IPS-15b (cell line): ENCODE measurements at regions not wholly inside any gene's neighbourhood (a gene's known extent, or its start where the extent isn't known, plus 50 kb on each side); places are given as distances from the start of the nearest gene placed in this dataset.
"Not testable (repeated sequence)": the region's sequence is repeated elsewhere in the genome, so short reads cannot be mapped to it uniquely, and the experiment has no call there.

ENCODE experiments used
- H3K27me3 ChIP-seq: one replicate; pipeline ENCODE4 v1.6.1; 2013; ENCODE audit warnings: low read length; ENCODE audit not compliant: control insufficient read depth, insufficient read depth
- H3K36me3 ChIP-seq: one replicate; pipeline ENCODE4 v1.6.1; 2013; ENCODE audit warnings: low read length; ENCODE audit not compliant: control insufficient read depth, insufficient read depth
- H3K4me1 ChIP-seq: one replicate; pipeline ENCODE4 v1.6.1; 2013; ENCODE audit warnings: mild to moderate bottlenecking, low read length; ENCODE audit not compliant: control insufficient read depth, insufficient read depth
- H3K4me3 ChIP-seq: one replicate; pipeline ENCODE4 v1.5.1; 2013; ENCODE audit warnings: low read depth, low read length
- H3K9ac ChIP-seq: one replicate; pipeline ENCODE4 v1.6.1; 2013; ENCODE audit warnings: low read depth, mild to moderate bottlenecking, low read length
- H3K9me3 ChIP-seq: one replicate; pipeline ENCODE4 v1.6.1; 2013; ENCODE audit warnings: mild to moderate bottlenecking, low read length; ENCODE audit not compliant: control insufficient read depth, insufficient read depth

DNA sequence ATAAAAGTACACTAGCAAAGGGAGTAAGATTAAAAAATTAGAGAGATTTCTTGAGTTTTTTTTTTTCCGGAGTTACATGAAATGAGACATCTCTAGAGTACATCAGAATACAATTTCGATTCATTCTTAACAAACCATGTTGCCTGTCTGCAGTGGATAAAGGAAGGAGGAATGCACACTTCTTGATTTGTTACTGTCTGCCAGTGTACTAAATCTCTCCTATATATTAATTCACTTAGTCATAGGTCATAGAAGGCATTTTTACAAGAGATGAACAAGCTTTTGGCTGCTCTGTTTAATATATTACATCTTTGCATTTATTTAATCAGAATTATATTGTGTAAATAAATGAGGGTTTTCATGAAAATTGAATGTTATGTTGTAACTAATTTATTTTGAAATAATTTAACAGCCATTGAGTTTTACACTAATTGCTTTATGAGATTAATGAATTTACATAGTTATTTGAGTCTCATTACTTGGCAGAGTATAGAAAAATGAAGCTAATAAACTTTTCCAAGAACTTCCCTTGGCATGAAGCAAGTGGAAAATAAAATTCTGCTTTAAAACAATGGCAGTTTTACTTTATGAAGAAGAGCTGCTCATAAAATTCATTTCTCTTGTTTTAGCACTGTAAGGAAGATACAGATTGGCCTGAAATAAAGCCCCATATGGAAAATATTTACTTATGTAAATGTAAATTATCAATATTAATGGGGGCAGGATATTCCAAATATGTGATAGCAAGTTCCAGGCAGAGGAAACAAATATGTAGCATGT lies 1284.7 kb downstream of the BRINP3 start:
- Histone ChIP-seq H3K9ac (no peak overlapping the region), H3K27me3 (no peaks in the 10 kb centered on the region), H3K4me1 (no peaks in the 10 kb centered on the region), H3K36me3 (no peaks in the 10 kb centered on the region), H3K4me3 (no peak overlapping the region), H3K9me3 (no peaks in the 10 kb centered on the region)

DNA sequence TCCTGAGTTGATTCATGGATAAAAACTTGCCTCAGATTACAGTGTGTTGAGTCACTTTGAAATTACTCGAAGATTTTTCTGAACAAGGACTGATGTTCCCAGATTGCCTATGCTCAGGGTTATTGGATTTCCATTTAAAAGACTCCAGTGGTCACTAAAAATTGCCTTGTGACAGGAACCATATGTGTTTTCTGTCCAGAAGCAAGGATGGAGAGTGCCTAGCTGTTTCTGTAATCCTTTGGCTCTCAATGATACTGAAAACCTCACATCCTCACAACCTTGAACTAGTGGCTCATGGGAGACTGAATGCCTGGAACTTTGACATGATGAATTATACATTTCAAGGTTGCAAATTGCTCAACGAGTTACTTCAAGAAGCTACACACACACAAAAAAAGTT lies 1271.8 kb downstream of the BRINP3 start:
- no peak overlapping the region for H3K9ac ChIP-seq
- H3K27me3 ChIP-seq: no peaks in the 10 kb centered on the region
- no peak overlapping the region for H3K4me3 ChIP-seq
- no peaks in the 10 kb centered on the region for H3K36me3 ChIP-seq
- no peaks in the 10 kb centered on the region for H3K4me1 ChIP-seq
- no peaks in the 10 kb centered on the region for H3K9me3 ChIP-seq

DNA sequence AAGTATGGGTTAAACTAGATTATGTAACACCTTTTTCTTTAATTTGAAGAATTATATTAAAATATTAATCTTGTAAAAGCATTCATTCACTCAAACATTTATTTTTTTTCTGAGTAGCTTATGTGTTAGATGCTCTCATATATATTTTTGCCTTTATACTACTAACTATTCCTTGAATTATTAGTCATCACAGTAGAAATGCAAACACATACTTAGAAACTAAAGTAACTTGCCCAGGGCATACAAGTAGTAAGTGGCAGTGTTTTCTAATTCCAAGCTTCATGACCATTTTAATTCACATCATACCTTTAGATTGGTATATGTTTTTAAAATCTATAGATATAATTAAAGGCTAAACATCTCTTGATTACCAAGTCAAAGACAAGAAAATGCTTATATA lies 1271.0 kb downstream of the BRINP3 start:
- Histone ChIP-seq H3K27me3 (no peaks in the 10 kb centered on the region), H3K4me1 (no peaks in the 10 kb centered on the region), H3K36me3 (no peaks in the 10 kb centered on the region), H3K4me3 (no peak overlapping the region), H3K9ac (no peak overlapping the region), H3K9me3 (no peaks in the 10 kb centered on the region)

DNA sequence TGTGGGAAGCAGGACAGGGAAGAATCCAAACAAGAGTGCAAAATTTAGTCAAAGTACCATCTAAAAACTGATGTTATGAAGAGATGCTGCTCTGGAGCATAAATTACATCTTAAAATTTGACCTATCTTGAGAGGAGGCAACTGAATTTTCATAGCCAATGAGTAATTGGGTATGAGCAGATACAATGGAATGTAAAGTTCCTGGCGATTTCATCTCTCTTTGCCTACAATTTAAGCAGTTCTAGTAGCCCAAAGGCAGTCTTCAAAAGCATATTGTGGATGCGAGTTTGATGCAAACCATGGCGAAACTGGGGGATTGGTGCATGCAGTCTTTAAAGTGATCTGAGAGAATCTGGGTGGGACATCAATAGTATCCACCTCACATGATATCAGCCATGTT lies 1265.9 kb downstream of the BRINP3 start:
- H3K9ac ChIP-seq: no peak overlapping the region
- no peaks in the 10 kb centered on the region for H3K36me3 ChIP-seq
- no peaks in the 10 kb centered on the region for H3K27me3 ChIP-seq
- H3K4me3 ChIP-seq: no peak overlapping the region
- H3K4me1 ChIP-seq: no peaks in the 10 kb centered on the region
- H3K9me3 ChIP-seq: no peaks in the 10 kb centered on the region

DNA sequence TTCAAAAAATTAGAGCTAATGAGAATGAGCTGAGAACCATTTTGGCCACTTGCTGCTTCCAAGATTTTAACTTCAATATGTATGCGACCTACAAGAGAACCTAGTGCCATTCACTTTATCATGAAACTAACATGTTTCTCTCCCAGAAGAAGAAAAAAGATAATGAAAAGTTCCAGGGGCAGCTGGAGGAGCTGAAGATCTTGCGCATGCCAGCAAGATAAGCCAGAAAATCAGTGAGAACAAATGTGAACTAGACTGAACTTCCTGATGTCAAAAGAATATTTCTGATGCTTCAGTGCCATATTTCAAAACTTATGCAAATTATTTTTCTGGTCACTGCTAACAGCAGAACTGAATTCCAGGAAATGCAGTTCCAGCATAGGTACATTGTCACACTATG lies 1265.1 kb downstream of the BRINP3 start:
- H3K9me3 ChIP-seq: no peaks in the 10 kb centered on the region
- no peaks in the 10 kb centered on the region for H3K36me3 ChIP-seq
- H3K27me3 ChIP-seq: no peaks in the 10 kb centered on the region
- H3K4me3 ChIP-seq: no peak overlapping the region
- no peaks in the 10 kb centered on the region for H3K4me1 ChIP-seq
- H3K9ac ChIP-seq: no peak overlapping the region

DNA sequence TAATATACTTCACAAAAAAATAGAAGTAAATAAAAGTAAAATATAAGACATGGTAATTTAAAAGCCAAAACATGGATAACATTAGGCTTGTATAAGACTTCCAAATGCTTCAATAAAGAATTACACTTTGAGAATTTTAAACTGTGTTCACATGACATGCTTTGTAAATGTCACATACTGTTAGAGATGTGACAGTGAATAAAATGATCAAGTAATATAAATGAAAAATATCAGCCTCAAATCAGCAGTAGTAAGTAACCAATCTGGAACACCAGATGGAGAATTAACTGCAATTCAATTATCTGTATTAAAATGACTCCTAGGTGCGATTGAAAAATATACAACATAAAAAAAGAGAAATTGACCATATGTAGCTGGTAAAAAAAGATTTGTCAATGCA lies 1260.8 kb downstream of the BRINP3 start:
- no peaks in the 10 kb centered on the region for H3K4me1 ChIP-seq
- no peaks in the 10 kb centered on the region for H3K36me3 ChIP-seq
- H3K9ac ChIP-seq: no peak overlapping the region
- H3K4me3 ChIP-seq: no peak overlapping the region
- no peaks in the 10 kb centered on the region for H3K9me3 ChIP-seq
- H3K27me3 ChIP-seq: no peaks in the 10 kb centered on the region

DNA sequence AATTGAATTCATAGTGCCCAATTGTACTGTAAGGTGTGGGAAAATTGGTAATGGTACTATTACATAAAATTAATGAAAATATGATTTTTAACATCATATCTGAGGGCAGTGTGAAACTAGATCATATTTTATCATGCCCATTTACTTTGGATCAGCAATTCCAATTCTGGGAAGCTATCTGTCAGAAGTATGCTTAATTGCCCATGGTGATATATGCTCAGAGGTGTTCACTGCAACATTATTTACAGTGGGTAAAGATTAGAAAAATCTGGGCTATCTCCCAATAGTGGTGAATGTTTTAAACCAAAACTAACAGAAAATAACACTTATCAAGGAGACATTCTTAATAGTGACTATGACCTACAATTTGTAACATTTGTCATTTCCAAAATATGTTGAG lies 1260.0 kb downstream of the BRINP3 start:
- no peaks in the 10 kb centered on the region for H3K27me3 ChIP-seq
- no peak overlapping the region for H3K4me3 ChIP-seq
- no peaks in the 10 kb centered on the region for H3K4me1 ChIP-seq
- no peak overlapping the region for H3K9ac ChIP-seq
- H3K36me3 ChIP-seq: no peaks in the 10 kb centered on the region
- H3K9me3 ChIP-seq: no peaks in the 10 kb centered on the region

DNA sequence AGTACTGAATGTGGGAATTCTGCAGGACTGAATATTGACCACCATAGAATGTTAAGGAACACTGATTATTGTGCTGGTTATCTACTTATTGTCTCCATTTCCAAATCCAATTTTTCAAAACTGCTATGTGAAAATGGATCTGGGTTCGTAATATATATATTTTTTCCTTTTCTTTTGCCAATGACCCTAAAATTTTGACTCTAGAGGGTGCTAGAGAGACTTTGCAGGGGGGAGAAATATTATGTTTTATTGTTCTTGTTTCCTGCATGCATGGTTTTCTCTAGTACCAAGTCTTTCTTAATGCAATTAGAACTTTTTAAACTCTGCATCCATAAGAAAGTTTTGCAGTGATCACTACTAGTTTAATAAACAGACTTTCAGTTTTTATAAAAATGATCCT lies 1256.9 kb downstream of the BRINP3 start:
- Histone ChIP-seq H3K36me3 (no peaks in the 10 kb centered on the region), H3K4me1 (no peaks in the 10 kb centered on the region), H3K9me3 (no peaks in the 10 kb centered on the region), H3K27me3 (no peaks in the 10 kb centered on the region), H3K9ac (no peak overlapping the region), H3K4me3 (no peak overlapping the region)

DNA sequence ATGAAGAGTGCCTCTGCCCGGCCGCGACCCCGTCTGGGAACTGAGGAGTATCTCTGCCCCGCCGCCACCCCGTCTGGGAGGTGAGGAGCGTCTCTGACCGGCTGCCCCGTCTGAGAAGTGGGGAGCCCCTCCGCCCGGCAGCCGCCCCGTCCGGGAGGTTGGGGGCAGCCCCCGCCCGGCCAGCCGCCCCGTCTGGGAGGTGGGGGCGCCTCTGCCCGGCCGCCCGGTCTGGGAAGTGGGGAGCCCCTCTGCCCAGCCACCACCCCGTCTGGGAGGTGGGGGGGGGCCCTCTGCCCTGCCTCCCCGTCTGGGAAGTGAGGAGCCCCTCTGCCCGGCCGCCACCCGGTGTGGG lies 1251.9 kb downstream of the BRINP3 start:
- H3K27me3 ChIP-seq, H3K4me3 ChIP-seq, H3K9me3 ChIP-seq, H3K4me1 ChIP-seq, H3K36me3 ChIP-seq, H3K9ac ChIP-seq: not testable (repeated sequence)

DNA sequence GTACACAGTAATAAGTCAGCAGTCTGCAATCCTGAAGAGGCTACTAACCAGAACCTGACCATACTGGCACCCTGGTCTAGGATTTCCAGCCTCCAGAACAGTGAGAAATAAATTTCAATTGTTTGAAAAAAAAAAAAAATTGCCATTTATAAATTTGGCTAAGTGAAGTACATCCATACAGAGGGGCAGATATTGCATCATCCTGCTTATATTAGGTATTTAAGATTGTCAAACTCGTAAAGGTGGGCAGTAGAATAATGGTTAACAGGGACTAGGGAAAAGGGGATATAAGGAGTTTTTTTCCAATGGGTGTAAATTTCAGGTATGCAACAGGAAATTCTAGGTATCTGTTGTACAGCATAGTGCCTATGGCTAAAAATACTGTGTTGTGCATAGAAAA lies 1250.9 kb downstream of the BRINP3 start:
- Histone ChIP-seq H3K36me3 (no peaks in the 10 kb centered on the region), H3K27me3 (no peaks in the 10 kb centered on the region), H3K4me1 (no peaks in the 10 kb centered on the region), H3K9ac (no peak overlapping the region), H3K9me3 (no peaks in the 10 kb centered on the region), H3K4me3 (no peak overlapping the region)

DNA sequence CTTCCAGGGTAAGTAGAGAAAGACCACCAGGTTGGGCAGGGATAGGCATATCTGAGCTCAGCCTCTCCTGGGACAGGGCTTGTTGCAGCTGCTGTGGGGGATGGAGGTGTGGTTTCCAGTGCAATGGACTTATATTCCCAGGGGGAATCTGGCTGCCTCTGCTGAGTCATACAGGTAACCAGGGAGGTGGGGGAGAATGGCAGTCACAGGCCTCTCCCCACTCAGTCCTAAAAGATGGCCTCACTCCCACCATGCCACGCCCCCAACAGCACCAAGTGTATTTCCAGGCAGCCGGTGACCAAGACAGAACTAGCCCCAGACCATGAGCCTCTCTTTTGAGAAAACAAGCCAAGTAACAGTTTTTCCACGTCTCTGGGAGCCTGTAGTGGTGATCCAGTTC lies 1240.7 kb downstream of the BRINP3 start:
- Histone ChIP-seq H3K27me3 (no peaks in the 10 kb centered on the region), H3K36me3 (no peaks in the 10 kb centered on the region), H3K9me3 (no peaks in the 10 kb centered on the region), H3K4me1 (no peaks in the 10 kb centered on the region), H3K4me3 (no peak overlapping the region), H3K9ac (no peak overlapping the region)

DNA sequence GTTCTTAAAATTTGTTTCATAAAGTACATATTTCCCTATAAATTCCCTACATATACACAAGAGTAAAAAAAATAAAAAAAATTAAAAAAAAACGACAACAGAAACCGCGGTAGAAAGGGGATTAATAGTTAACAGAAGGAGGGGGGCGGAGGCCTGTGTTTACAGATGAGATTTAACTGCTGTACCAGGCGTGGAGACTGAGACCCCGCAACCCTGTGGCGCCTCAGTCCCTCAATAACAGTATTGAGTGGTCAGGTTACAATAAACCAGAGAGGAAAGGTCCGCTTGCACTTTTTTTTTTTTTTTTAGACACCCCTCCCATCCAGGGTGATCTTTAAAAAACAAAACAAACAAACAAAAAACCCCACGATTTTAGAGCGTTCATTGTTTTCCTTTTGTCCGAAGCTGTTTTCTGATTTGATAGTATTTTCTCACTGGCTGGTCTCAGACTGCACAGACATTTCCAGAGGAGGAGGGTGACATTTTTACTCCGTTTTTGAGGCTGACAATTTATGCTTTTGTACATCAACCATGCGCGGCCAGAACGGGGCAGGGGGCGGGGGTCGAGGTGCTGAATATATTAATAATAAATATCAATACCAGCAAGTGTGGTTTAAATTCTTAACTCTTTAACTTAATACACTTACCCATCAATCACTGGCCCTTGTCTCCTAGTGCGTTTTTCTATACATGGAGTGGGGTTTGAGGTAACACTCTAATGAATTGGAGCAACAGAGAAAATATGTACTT lies 1223.9 kb downstream of the BRINP3 start:
- no peaks in the 10 kb centered on the region for H3K36me3 ChIP-seq
- H3K4me1 ChIP-seq: no peaks in the 10 kb centered on the region
- H3K27me3 ChIP-seq: no peaks in the 10 kb centered on the region
- H3K9me3 ChIP-seq: peaks cover 4% of the 10 kb centered on the region
- H3K4me3 ChIP-seq: no peak overlapping the region
- H3K9ac ChIP-seq: no peak overlapping the region
